Embryonic facial prominence (tissue), 1 donor: ENCODE measurements at regions not wholly inside any gene's neighbourhood (a gene's known extent, or its start where the extent isn't known, plus 50 kb on each side); places are given as distances from the start of the nearest gene placed in this dataset.
"Not testable (repeated sequence)": the region's sequence is repeated elsewhere in the genome, so short reads cannot be mapped to it uniquely, and the experiment has no call there.

ENCODE experiments used
- DNase-seq: peaks from one replicate; pipeline ENCODE4 v3.0.0-alpha.2; 2016; ENCODE audit errors: extremely low spot score

- DNase-seq = no peak
Measured at GRCh38 chr18:66873899-66874298, 270.0 kb upstream of the CDH19 start.

GRCh38 chr18:66872277-66872676, 268.4 kb upstream of the CDH19 start:
- no peak for DNase-seq

GRCh38 chr18:66867653-66868052, 263.8 kb upstream of the CDH19 start:
- DNase-seq = no peak

- not testable (repeated sequence) for DNase-seq
Measured at GRCh38 chr18:66866427-66866940, 262.6 kb upstream of the CDH19 start.

GRCh38 chr18:66838340-66838987, 234.6 kb upstream of the CDH19 start:
- no peak for DNase-seq

GRCh38 chr18:66833646-66834045, 229.8 kb upstream of the CDH19 start:
- DNase-seq = no peak

- DNase-seq = no peak
Measured at GRCh38 chr18:66826211-66826610, 222.3 kb upstream of the CDH19 start.

- no peak for DNase-seq
Measured at GRCh38 chr18:66825347-66825746, 221.5 kb upstream of the CDH19 start.

GRCh38 chr18:66819235-66819634, 215.3 kb upstream of the CDH19 start:
- no peak for DNase-seq

- no peak for DNase-seq
Measured at GRCh38 chr18:66813138-66813537, 209.2 kb upstream of the CDH19 start.

- no peak for DNase-seq
Measured at GRCh38 chr18:66795051-66795450, 191.2 kb upstream of the CDH19 start.

- DNase-seq = no peak
Measured at GRCh38 chr18:66792466-66792865, 188.6 kb upstream of the CDH19 start.

GRCh38 chr18:66780609-66781008, 176.7 kb upstream of the CDH19 start:
- DNase-seq = no peak

- no peak for DNase-seq
Measured at GRCh38 chr18:66778048-66778447, 174.2 kb upstream of the CDH19 start.

GRCh38 chr18:66769375-66769774, 165.5 kb upstream of the CDH19 start:
- DNase-seq = no peak

GRCh38 chr18:66764230-66764629, 160.3 kb upstream of the CDH19 start:
- no peak for DNase-seq

- no peak for DNase-seq
Measured at GRCh38 chr18:66761166-66761565, 157.3 kb upstream of the CDH19 start.

- DNase-seq = no peak
Measured at GRCh38 chr18:66760559-66760958, 156.7 kb upstream of the CDH19 start.

GRCh38 chr18:66759050-66759828, 155.3 kb upstream of the CDH19 start:
- DNase-seq = no peak

GRCh38 chr18:66757946-66758345, 154.1 kb upstream of the CDH19 start:
- no peak for DNase-seq

- no peak for DNase-seq
Measured at GRCh38 chr18:66754335-66754734, 150.4 kb upstream of the CDH19 start.

GRCh38 chr18:66752733-66753132, 148.8 kb upstream of the CDH19 start:
- DNase-seq = no peak

GRCh38 chr18:66749481-66750035, 145.7 kb upstream of the CDH19 start:
- no peak for DNase-seq
